NOMO-1 treated with dmso at 0.1 percent for 144 hours (cell line): ENCODE measurements at regions not wholly inside any gene's neighbourhood (a gene's known extent, or its start where the extent isn't known, plus 50 kb on each side); places are given as distances from the start of the nearest gene placed in this dataset.
"Not testable (repeated sequence)": the region's sequence is repeated elsewhere in the genome, so short reads cannot be mapped to it uniquely, and the experiment has no call there.

ENCODE experiments used
- DNase-seq: peaks from one replicate; lab custom pipeline; 2025; ENCODE audit not compliant: unreplicated experiment; lab: John Stamatoyannopoulos, UW

DNA sequence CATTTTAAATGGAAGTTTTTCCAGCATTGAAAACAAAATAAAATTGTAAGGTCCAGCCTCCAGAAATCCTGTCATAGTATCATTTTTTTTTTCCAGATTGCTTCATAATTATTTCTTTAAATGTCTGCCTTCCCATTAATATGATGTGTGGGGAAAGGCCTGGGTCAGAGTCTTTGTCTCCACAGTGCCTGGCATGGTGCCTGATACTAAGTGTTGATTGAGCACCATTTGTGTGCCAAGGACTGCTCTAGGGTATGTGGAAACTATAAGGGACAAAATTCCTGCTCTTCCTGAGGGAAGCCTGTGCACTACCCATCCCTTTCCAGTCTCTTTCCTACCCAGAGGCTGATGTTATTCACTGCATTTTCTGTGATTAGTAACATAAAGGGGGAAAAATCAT is 53.1 kb upstream of the BEND4 start:
- no peak for DNase-seq

GRCh38 chr4:42216664-42217063 is 64.2 kb upstream of the BEND4 start:
- no peak for DNase-seq

DNA sequence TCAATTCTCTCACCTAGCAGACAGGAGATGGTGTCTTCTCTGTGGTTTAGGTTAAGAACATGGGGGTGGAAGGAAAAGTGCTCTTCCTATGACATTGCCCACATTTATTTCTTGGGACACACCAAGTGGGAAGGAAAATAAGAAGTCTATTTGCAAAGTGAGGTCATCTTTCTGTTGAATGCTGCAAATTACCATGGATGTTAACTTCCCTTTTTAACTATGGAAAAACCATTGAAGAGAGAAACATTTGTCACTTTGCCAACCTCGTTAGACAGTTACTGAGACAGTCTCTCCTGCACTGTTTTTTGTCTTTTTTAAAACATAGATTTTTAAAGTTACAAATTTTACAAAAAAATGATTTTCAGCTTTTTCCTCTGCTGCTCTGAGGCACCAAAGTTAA is 72.8 kb upstream of the BEND4 start:
- DNase-seq, result no peak

- no peak for DNase-seq
Observed at GRCh38 chr4:42234817-42235216, 82.4 kb upstream of the BEND4 start.

- DNase-seq, result no peak
Observed at GRCh38 chr4:42235304-42236021, 83.0 kb upstream of the BEND4 start.

GRCh38 chr4:42237010-42237409 is 84.6 kb upstream of the BEND4 start:
- no peak for DNase-seq

GRCh38 chr4:42237451-42237850 is 85.0 kb upstream of the BEND4 start:
- DNase-seq, result no peak

GRCh38 chr4:42248972-42249371 is 96.5 kb upstream of the BEND4 start:
- DNase-seq, result no peak

DNA sequence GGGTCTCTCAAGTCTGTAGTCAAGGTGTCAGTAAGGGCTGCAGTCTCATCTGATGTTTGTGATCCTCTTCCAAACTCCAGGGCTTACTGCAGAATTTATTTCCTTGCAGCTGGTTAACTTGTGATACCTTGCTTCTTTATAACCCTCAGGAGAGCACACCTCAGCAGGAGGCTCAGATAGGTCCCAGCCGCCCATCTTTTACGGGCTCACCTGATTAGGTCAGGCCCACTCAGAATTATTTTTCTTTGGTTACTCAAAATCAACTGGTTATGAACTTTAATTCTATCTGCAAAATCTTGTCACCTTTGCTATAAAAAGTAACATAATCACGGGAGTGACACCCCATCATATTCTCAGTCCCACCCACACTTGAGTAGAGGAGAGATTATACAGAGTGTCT is 99.9 kb upstream of the BEND4 start:
- no peak for DNase-seq

DNA sequence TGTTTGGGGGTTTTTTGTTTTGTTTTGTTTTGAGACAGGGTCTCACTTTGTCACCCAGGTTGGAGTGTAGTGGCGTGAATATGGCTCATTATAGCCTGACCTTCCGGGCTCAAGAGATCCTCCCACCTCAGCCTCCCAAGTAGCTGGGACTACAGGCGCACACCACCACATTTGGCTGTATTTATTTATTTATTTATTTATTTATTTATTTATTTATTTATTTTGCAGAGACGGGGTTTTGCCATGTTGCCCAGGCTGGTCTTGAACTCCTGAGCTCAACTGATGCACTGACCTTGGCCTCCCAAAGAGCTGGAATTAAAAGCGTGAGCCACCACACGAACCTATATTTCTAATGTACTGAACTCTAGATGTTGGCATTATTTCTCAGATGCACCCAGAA is 105.2 kb upstream of the BEND4 start:
- DNase-seq, result not testable (repeated sequence)

DNA sequence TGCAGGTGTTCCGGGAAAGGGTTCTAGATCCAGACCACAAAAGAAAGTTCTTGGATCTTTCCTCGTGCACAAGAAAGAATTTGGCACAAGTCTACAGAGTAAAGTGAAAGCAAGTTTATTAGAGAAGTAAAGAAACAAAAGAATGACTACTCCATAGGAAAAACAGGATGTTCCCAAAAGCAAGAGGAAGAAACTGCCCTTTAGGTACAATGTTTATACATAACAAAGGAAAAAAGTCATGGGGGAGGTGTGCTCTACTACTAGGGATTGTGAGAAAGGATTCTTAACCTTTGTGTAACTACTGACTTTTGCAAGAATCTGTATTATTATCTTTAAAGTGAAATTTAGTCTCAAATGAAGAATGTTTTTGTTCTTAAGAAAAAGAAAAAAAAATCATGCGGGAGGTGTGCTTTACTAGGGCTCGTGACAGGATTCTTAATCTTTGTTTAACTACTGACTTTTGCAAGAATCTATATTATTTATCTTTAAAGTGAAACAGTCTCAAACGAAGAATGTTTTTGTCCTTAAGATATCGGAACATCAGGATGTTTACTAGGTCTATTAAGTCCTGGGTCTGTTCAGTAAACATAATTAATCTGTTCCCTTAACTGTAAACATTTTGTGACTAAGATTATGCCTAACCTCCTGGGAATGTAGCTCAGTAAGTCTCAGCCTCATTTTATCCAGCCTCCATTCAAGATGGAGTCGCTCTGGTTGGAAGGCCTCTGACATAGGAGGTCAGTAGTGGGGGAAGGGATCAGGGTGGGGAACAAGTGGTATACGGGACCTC is 110.4 kb upstream of the BEND4 start:
- DNase-seq, result no peak

GRCh38 chr4:42265782-42266602 is 113.5 kb upstream of the BEND4 start:
- DNase-seq, result no peak

DNA sequence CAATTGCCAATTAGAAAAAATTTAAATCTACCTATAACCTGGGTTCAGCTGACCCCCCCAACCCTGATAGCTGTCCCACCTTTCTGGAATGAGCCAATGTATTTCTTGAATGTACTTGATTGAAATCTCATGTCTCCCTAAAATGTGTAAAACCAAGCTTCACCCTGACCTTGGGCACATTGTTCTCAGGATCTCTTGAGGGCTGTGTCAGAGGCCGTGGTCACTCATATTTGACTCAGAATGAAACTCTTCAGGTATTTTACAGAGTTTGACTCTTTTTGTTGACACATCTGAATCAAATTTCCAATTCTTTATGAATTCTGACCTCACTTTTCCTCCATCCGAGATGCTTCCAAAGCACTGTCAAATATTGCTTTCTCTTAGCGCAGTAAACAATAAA is 115.3 kb upstream of the BEND4 start:
- no peak for DNase-seq

- DNase-seq, result no peak
Observed at GRCh38 chr4:42268824-42269223, 116.4 kb upstream of the BEND4 start.

GRCh38 chr4:42271096-42271495 is 118.6 kb upstream of the BEND4 start:
- no peak for DNase-seq

- no peak for DNase-seq
Observed at GRCh38 chr4:42277291-42277690, 120.0 kb upstream of the SHISA3 start.

GRCh38 chr4:42278709-42279324 is 118.5 kb upstream of the SHISA3 start:
- DNase-seq, result peak; percentile 15

GRCh38 chr4:42280327-42281095 is 116.8 kb upstream of the SHISA3 start:
- no peak for DNase-seq

- DNase-seq, result no peak
Observed at GRCh38 chr4:42281324-42282020, 115.8 kb upstream of the SHISA3 start.
